Endothelial cell of umbilical vein (primary cell): ENCODE measurements at regions not wholly inside any gene's neighbourhood (a gene's known extent, or its start where the extent isn't known, plus 50 kb on each side); places are given as distances from the start of the nearest gene placed in this dataset.

Experiments
- BruUV-seq: library from RNA; stranded (reverse); fragments of 400-500 nt; replicated peaks from 2 replicates; lab custom pipeline; 2021; lab: Mats Ljungman, UMichigan
- CTCF ChIA-PET: fragments of 300-600, 350-600 bp; sonication (Branson Sonifier 250); formaldehyde crosslinking; loops from one replicate; lab custom pipeline; 2021; ENCODE audit warnings: antibody characterized with exemption, inconsistent platforms; lab: Charles Lee
- POLR2A ChIA-PET: fragments of 300-600, 350-600 bp; sonication (Branson Sonifier 250); formaldehyde crosslinking; loops from one replicate; lab custom pipeline; 2021; ENCODE audit warnings: antibody characterized with exemption, inconsistent platforms; lab: Charles Lee
- DNase-seq: peaks from one replicate; pipeline ENCODE4 v3.0.0-alpha.2; 2011; ENCODE audit warnings: low read depth, low spot score
- FAIRE-seq: peaks from 2 replicates; lab custom pipeline; 2011; peaks lifted over from hg19 to GRCh38; lab: Jason Lieb, UNC
- H2AFZ ChIP-seq: 2 replicates; pipeline ENCODE4 v1.6.0; 2012; ENCODE audit warnings: low read depth, low read length, control low read depth, inconsistent platforms
- H3K27ac ChIP-seq: 2 replicates; pipeline ENCODE4 v1.5.1; 2011; ENCODE audit warnings: low read depth, mild to moderate bottlenecking, control low read depth, low read length, moderate library complexity; ENCODE audit not compliant: insufficient read depth
- H3K27me3 ChIP-seq, 2 experiments: 2 replicates each; pipeline versions ENCODE4 v1.6.0 to v1.6.1; 2011; ENCODE audit warnings: low read length in 2 of 2, mixed read lengths in 1 of 2; ENCODE audit not compliant: control insufficient read depth in 2 of 2, insufficient read depth in 2 of 2
- H3K36me3 ChIP-seq, 2 experiments: 2 replicates in 1 of 2; 3 replicates in 1 of 2; pipeline ENCODE4 v1.5.1; 2011; ENCODE audit warnings: low read length in 2 of 2, mild to moderate bottlenecking in 1 of 2, moderate library complexity in 1 of 2; ENCODE audit not compliant: control insufficient read depth in 2 of 2, insufficient read depth in 2 of 2; ENCODE audit errors: extremely low read depth in 1 of 2
- H3K4me1 ChIP-seq: 3 replicates; pipeline ENCODE4 v1.5.1; 2011; ENCODE audit warnings: mild to moderate bottlenecking, low read length; ENCODE audit not compliant: control insufficient read depth, insufficient read depth; ENCODE audit errors: extremely low read depth
- H3K4me2 ChIP-seq: 2 replicates; pipeline ENCODE4 v1.6.1; 2011; ENCODE audit warnings: low read length, control low read depth, mixed read lengths; ENCODE audit not compliant: insufficient read depth
- H3K4me3 ChIP-seq, 3 experiments: fragments of 200-600 bp in 1 of 3; sonication (generic), shearing (Covaris generic) in 1 of 3; replicated peaks in 1 of 3; 2 replicates each; pipeline ENCODE4 v1.5.1; 2011 to 2016; ENCODE audit warnings: control low read depth in 3 of 3, low read length in 3 of 3, mild to moderate bottlenecking in 2 of 3, inconsistent platforms in 1 of 3, low read depth in 1 of 3, moderate library complexity in 1 of 3; ENCODE audit not compliant: insufficient read depth in 1 of 3
- H3K79me2 ChIP-seq: 2 replicates; pipeline ENCODE4 v1.6.0; 2012; ENCODE audit warnings: low read length, inconsistent platforms; ENCODE audit not compliant: control insufficient read depth, insufficient read depth
- H3K9ac ChIP-seq: replicated peaks from 2 replicates; pipeline ENCODE3; 2011; ENCODE audit warnings: low read length, control low read depth; ENCODE audit not compliant: insufficient read depth; ENCODE audit errors: extremely low read depth
- H3K9me1 ChIP-seq: replicated peaks from 3 replicates; pipeline ENCODE4 v1.6.0; 2011; ENCODE audit warnings: mild to moderate bottlenecking, low read length; ENCODE audit not compliant: control insufficient read depth, insufficient read depth; ENCODE audit errors: extremely low read depth
- H3K9me3 ChIP-seq: replicated peaks from 2 replicates; pipeline ENCODE4 v1.5.1; 2012; ENCODE audit warnings: low read length, inconsistent platforms; ENCODE audit not compliant: control insufficient read depth, insufficient read depth
- H4K20me1 ChIP-seq: replicated peaks from 2 replicates; pipeline ENCODE3; 2011; ENCODE audit warnings: mild to moderate bottlenecking, low read length; ENCODE audit not compliant: control insufficient read depth, insufficient read depth; ENCODE audit errors: extremely low read depth
- CTCF ChIP-seq, 2 donors: IDR thresholded peaks; 1 replicate in 1 of 2; 2 replicates in 1 of 2; pipeline ENCODE4 v1.5.1; 2011; ENCODE audit warnings: low read length in 2 of 2, mild to moderate bottlenecking in 2 of 2, moderate library complexity in 2 of 2, control low read depth in 1 of 2, inconsistent platforms in 1 of 2, low read depth in 1 of 2; ENCODE audit not compliant: insufficient read depth in 1 of 2; ENCODE audit errors: extremely low read depth in 1 of 2
- EZH2 ChIP-seq: IDR thresholded peaks from 2 replicates; pipeline ENCODE4 v1.6.1; 2012; ENCODE audit warnings: borderline replicate concordance, low read depth, mild to moderate bottlenecking, moderate library complexity, low read length, inconsistent platforms; ENCODE audit not compliant: severe bottlenecking
- JUN ChIP-seq: IDR thresholded peaks from 2 replicates; pipeline ENCODE4 v1.6.1; 2011; ENCODE audit warnings: borderline replicate concordance, low read depth; ENCODE audit not compliant: insufficient read length, insufficient read depth
- MAX ChIP-seq: IDR thresholded peaks from 2 replicates; pipeline ENCODE4 v1.6.1; 2011; ENCODE audit not compliant: insufficient read depth, insufficient read length
- MYC ChIP-seq: IDR thresholded peaks from one replicate; pipeline ENCODE4 v1.6.1; 2011; ENCODE audit warnings: mild to moderate bottlenecking, low read depth, low read length
- POLR2AphosphoS5 ChIP-seq: IDR thresholded peaks from 2 replicates; pipeline ENCODE4 v1.6.1; 2012; ENCODE audit warnings: low read depth, mild to moderate bottlenecking, control low read depth, low read length, moderate library complexity; ENCODE audit not compliant: insufficient read depth
- dilution Hi-C: fragments of 300-500 bp; cut with MboI; formaldehyde crosslinking; loops from one replicate; pipeline ENCODE4 v1.15.0; 2019; ENCODE audit warnings: low sequenced_read_pairs; ENCODE audit not compliant: extremely low pct_ligation_motif_present
- intact Hi-C: fragments of 100-400 bp; cut with micrococcal nuclease; formaldehyde crosslinking; loops from one replicate; pipeline ENCODE4 v1.10.0; 2022

- H3K27ac ChIP-seq = no peak overlapping the region
- no peak overlapping the region for H2AFZ ChIP-seq
- H3K36me3 ChIP-seq = no peaks in the 10 kb centered on the region
- dilution Hi-C loops = no loop called here
- no peak overlapping the region for H3K4me3 ChIP-seq
- POLR2A ChIA-PET = no interaction called here
- DNase-seq (no peak), FAIRE-seq (no peak)
- H3K79me2 ChIP-seq = no peaks in the 10 kb centered on the region
- TF ChIP-seq MYC = no peak
- TF ChIP-seq MAX = no peak
- no peak for TF ChIP-seq EZH2
- TF ChIP-seq POLR2AphosphoS5 = no peak
- no TSS peak for BruUV-seq
- intact Hi-C loops = no loop called here
- H3K4me1 ChIP-seq = no peaks in the 10 kb centered on the region
- CTCF ChIA-PET = no interaction called here
- peaks cover 5% of the 10 kb centered on the region for H3K9me3 ChIP-seq
- H4K20me1 ChIP-seq = no peaks in the 10 kb centered on the region
- no peaks in the 10 kb centered on the region for H3K27me3 ChIP-seq
- H3K9ac ChIP-seq = no peak overlapping the region
- no peaks in the 10 kb centered on the region for H3K9me1 ChIP-seq
- no peak overlapping the region for H3K4me2 ChIP-seq
These were observed 383.7 kb upstream of the ZNF507 start for GRCh38 chr19:31961667-31962066.

- POLR2A ChIA-PET = no interaction called here
- no peak overlapping the region for H3K4me3 ChIP-seq
- no TSS peak for BruUV-seq
- dilution Hi-C loops = no loop called here
- no peaks in the 10 kb centered on the region for H4K20me1 ChIP-seq
- H3K9ac ChIP-seq = no peak overlapping the region
- intact Hi-C loops = no loop called here
- H3K27ac ChIP-seq = no peak overlapping the region
- no peak for DNase-seq
- peaks cover 5% of the 10 kb centered on the region for H3K9me3 ChIP-seq
- no peak overlapping the region for H3K4me2 ChIP-seq
- no peaks in the 10 kb centered on the region for H3K79me2 ChIP-seq
- H3K4me1 ChIP-seq = no peaks in the 10 kb centered on the region
- H3K9me1 ChIP-seq = no peaks in the 10 kb centered on the region
- no peaks in the 10 kb centered on the region for H3K27me3 ChIP-seq
- CTCF ChIA-PET = no interaction called here
- FAIRE-seq = no peak
- TF ChIP-seq CTCF (IDR thresholded peaks at IDR 0.05; ENCODE audit: extremely low read depth in 1 of 2, insufficient read depth in 1 of 2, low read depth in 1 of 2, low read length in 2 of 2) = no peak
- no peak for TF ChIP-seq POLR2AphosphoS5
- TF ChIP-seq EZH2 = no peak
- no peak for TF ChIP-seq JUN
- no peak for TF ChIP-seq MYC
- no peak for TF ChIP-seq MAX
- no peaks in the 10 kb centered on the region for H3K36me3 ChIP-seq
- H2AFZ ChIP-seq = no peak overlapping the region
These were observed 382.8 kb upstream of the ZNF507 start for GRCh38 chr19:31962561-31962996.
